Adipocyte (in vitro differentiated cells): ENCODE measurements at regions not wholly inside any gene's neighbourhood (a gene's known extent, or its start where the extent isn't known, plus 50 kb on each side); places are given as distances from the start of the nearest gene placed in this dataset.

Experiments
- DNase-seq: peaks from one replicate; pipeline ENCODE4 v3.0.0-alpha.2; 2015; ENCODE audit warnings: low read depth
- H3K27me3 ChIP-seq: replicated peaks from 2 replicates; pipeline ENCODE4 v1.7.0; 2013; ENCODE audit warnings: mild to moderate bottlenecking, low read length, moderate library complexity; ENCODE audit not compliant: control insufficient read depth, insufficient read depth
- H3K36me3 ChIP-seq: 2 replicates; pipeline ENCODE4 v1.7.0; 2013; ENCODE audit warnings: low read length, mild to moderate bottlenecking, moderate library complexity; ENCODE audit not compliant: control insufficient read depth, insufficient read depth, severe bottlenecking
- H3K4me1 ChIP-seq: 2 replicates; pipeline ENCODE4 v1.7.0; 2013; ENCODE audit warnings: mild to moderate bottlenecking, low read length, moderate library complexity; ENCODE audit not compliant: control insufficient read depth, insufficient read depth
- H3K4me3 ChIP-seq: 2 replicates; pipeline ENCODE4 v1.7.0; 2013; ENCODE audit warnings: mild to moderate bottlenecking, low read length, moderate library complexity
- H3K9ac ChIP-seq: 2 replicates; pipeline ENCODE4 v1.7.0; 2013; ENCODE audit warnings: mild to moderate bottlenecking, low read length, moderate library complexity
- H3K9me3 ChIP-seq: 2 replicates; pipeline ENCODE4 v1.7.0; 2013; ENCODE audit warnings: mild to moderate bottlenecking, low read length, moderate library complexity; ENCODE audit not compliant: control insufficient read depth

DNA sequence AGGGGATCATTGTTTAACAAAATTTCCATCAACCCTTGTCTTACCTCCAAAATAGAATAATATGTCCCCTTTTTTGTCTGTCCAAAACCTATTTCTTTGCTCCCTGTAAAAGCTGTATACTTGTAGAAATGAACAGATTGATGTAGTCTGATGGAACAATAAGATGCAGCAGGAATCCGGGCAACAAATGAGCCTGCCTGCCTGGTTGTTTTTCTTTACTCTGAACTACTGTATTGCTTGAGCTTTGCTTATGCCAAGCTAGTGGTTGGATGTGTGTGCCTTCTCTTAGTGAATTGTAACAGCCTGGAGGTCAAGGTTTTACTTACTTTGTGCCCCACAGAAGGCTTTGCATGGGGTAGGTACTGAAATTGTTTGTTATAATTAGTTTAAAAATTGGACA lies 116.2 kb upstream of the TLL1 start:
- Histone ChIP-seq H3K9ac (no peak overlapping the region), H3K36me3 (no peaks in the 10 kb centered on the region), H3K4me3 (no peak overlapping the region), H3K27me3 (peaks cover 1% of the 10 kb centered on the region), H3K4me1 (no peaks in the 10 kb centered on the region), H3K9me3 (no peaks in the 10 kb centered on the region)
- no peak for DNase-seq

GRCh38 chr4:165757451-165757850 lies 115.6 kb upstream of the TLL1 start:
- Histone ChIP-seq H3K27me3 (no peaks in the 10 kb centered on the region), H3K4me3 (no peak overlapping the region), H3K9ac (no peak overlapping the region), H3K9me3 (no peaks in the 10 kb centered on the region), H3K4me1 (no peaks in the 10 kb centered on the region), H3K36me3 (no peaks in the 10 kb centered on the region)
- no peak for DNase-seq

DNA sequence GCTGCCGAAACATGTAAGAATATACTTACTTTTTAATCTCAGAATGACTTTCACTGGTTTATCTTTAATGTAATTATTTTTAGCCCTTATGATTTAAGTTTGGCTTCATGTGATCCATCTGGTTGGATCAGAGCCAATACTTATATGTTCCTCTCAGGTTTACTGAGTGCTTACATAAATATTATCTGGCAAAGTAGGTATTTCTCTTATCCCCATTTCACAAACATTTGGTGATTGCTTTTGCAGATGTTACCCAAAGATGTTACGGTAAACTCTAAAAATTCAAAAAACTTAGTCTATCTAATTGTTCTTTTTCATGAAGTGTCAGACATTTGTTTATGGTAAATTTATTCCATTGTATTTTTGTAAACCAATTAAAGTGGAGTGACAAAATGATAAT lies 115.0 kb upstream of the TLL1 start:
- Histone ChIP-seq H3K9ac (no peak overlapping the region), H3K27me3 (no peaks in the 10 kb centered on the region), H3K4me1 (peaks cover 2% of the 10 kb centered on the region), H3K4me3 (no peak overlapping the region), H3K9me3 (no peaks in the 10 kb centered on the region), H3K36me3 (no peaks in the 10 kb centered on the region)
- DNase-seq = no peak

DNA sequence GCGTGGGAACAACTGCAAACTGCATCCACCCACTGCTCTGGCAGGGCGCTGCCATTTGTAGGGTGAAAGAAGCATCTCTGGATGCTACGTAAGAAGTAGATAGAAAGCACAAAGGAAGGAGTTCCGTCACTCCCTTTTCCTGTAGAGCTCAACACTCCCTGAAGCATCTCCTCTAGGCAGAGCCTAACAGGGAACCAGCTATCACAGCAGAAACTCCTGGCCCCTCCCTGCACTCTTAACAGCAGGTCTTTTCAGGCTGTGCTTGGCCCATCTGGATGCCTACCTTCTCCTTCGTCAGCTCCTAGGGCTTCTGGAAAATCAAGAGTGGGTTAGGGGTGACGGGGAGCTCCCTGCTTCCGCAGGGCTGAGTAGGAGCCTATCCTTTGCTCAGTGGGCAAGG lies 112.9 kb upstream of the TLL1 start:
- Histone ChIP-seq H3K27me3 (no peaks in the 10 kb centered on the region), H3K4me3 (no peak overlapping the region), H3K4me1 (peaks cover 17% of the 10 kb centered on the region), H3K9me3 (no peaks in the 10 kb centered on the region), H3K36me3 (no peaks in the 10 kb centered on the region), H3K9ac (no peak overlapping the region)
- no peak for DNase-seq

DNA sequence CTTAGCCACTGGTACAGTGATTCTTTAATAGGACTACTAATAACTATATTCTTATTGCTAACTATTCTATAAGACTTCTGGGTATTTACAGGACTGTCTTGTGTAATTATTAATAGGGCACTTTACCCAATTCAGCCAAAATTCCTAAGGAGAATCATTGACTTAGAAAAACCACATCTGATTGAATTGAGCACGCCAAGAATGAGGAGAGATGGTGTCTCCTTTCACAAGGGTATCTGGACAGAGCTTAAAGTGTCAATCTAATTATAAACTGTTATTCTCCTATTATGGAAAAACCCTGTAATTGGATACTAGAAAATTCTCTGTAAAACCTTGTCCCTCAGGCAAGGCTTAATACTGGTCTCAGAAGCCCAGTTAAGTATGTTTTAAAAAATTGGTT lies 111.1 kb upstream of the TLL1 start:
- peaks cover 26% of the 10 kb centered on the region for H3K4me1 ChIP-seq
- no peaks in the 10 kb centered on the region for H3K9me3 ChIP-seq
- no peaks in the 10 kb centered on the region for H3K27me3 ChIP-seq
- no peaks in the 10 kb centered on the region for H3K36me3 ChIP-seq
- no peak overlapping the region for H3K4me3 ChIP-seq
- no peak overlapping the region for H3K9ac ChIP-seq
- no peak for DNase-seq

GRCh38 chr4:165763640-165764039 lies 109.4 kb upstream of the TLL1 start:
- H3K9ac ChIP-seq = no peak overlapping the region
- peak overlapping the region; percentile 36 for H3K4me3 ChIP-seq
- peaks cover 26% of the 10 kb centered on the region for H3K4me1 ChIP-seq
- DNase-seq = no peak
- H3K9me3 ChIP-seq = no peaks in the 10 kb centered on the region
- no peaks in the 10 kb centered on the region for H3K27me3 ChIP-seq
- H3K36me3 ChIP-seq = no peaks in the 10 kb centered on the region

- DNase-seq = no peak
Observed at GRCh38 chr4:165765053-165765452, 108.0 kb upstream of the TLL1 start.

DNA sequence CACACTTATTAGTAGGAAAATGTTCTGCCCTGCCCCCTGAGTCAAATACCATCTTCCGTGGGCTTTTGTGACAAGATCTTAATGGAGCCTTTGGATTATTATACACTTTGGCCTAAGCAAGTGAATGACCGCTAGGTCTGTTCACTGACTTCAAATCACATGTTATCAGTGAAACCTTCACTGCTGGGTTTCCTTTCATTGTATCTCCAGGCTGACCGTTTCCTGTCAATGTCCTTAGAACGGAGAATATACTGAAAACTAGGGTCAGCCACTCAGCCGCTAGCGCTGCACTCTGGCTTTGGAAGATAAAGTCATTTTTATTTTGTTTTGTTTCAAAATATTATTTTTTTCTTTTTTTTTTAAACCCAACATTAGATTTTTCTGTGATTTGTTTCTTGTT lies 107.0 kb upstream of the TLL1 start:
- no peak for DNase-seq
- no peak overlapping the region for H3K4me3 ChIP-seq
- H3K27me3 ChIP-seq = no peaks in the 10 kb centered on the region
- H3K9me3 ChIP-seq = no peaks in the 10 kb centered on the region
- peaks cover 26% of the 10 kb centered on the region for H3K4me1 ChIP-seq
- H3K36me3 ChIP-seq = no peaks in the 10 kb centered on the region
- no peak overlapping the region for H3K9ac ChIP-seq

More at GRCh38 chr4:165765053-165765452, 108.0 kb upstream of the TLL1 start:
- Histone ChIP-seq H3K4me1 (peaks cover 26% of the 10 kb centered on the region), H3K9ac (no peak overlapping the region), H3K27me3 (no peaks in the 10 kb centered on the region), H3K4me3 (no peak overlapping the region), H3K36me3 (no peaks in the 10 kb centered on the region), H3K9me3 (no peaks in the 10 kb centered on the region)

DNA sequence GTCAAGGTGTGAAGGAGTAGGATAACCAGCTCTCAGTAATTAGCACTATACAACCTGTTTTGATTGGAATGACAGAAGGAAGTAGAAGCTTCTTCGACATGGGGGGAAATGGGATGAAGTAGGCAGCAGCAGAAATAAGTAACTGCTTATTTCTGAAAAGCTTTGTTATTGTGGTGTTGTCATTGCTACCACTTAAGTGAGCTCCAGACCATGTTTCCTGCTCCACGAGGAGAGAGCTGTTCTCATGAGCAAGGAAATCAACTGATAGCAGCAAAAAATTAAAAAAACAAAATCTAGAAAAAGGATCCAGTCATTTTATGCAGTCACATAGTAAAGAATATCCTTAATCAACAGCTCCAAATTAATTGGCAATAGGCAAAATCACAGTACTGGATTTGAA lies 106.1 kb upstream of the TLL1 start:
- no peak overlapping the region for H3K4me3 ChIP-seq
- no peaks in the 10 kb centered on the region for H3K36me3 ChIP-seq
- H3K9ac ChIP-seq = no peak overlapping the region
- H3K27me3 ChIP-seq = no peaks in the 10 kb centered on the region
- DNase-seq = no peak
- peaks cover 26% of the 10 kb centered on the region for H3K4me1 ChIP-seq
- no peaks in the 10 kb centered on the region for H3K9me3 ChIP-seq

DNA sequence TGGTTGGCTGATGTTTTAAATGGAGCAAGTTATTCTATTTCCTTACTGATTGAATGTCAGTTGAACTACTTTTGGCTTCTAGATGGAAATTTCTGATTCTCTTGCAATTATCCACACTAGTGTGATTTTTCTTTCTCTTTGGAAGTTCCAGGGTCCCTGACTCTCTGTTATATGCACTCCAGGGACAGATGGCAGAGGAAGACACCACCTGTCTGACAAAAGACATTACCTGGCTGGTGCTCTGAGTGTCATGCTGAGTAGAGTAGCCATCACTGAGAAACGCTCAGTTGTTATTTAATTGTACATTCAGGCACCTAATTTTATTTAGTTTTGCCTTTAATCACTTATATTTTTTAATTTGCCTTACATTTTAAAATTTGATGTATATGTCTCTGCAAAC lies 105.4 kb upstream of the TLL1 start:
- DNase-seq = no peak
- H3K27me3 ChIP-seq = no peaks in the 10 kb centered on the region
- peaks cover 26% of the 10 kb centered on the region for H3K4me1 ChIP-seq
- H3K9me3 ChIP-seq = no peaks in the 10 kb centered on the region
- H3K36me3 ChIP-seq = no peaks in the 10 kb centered on the region
- no peak overlapping the region for H3K4me3 ChIP-seq
- H3K9ac ChIP-seq = no peak overlapping the region

DNA sequence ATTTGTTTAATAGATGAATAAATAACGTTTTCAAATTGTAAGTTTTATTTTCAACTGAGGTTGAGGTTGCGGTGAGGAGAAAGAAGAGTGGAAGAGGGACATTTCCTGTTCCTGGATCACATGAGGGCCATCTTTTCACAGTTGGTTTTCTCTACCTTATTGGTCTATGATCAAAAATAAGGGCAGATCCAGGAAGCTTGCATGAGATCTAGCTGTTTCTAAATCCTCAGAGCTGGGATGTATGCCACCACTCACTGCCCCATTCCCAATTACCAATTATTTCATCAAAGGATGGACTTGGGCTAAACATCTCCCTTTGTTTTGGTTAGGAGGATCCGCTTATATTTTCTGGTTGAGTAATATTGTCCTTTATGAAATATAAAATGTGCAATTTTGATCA lies 104.8 kb upstream of the TLL1 start:
- H3K4me3 ChIP-seq = no peak overlapping the region
- peaks cover 22% of the 10 kb centered on the region for H3K4me1 ChIP-seq
- no peaks in the 10 kb centered on the region for H3K27me3 ChIP-seq
- no peaks in the 10 kb centered on the region for H3K9me3 ChIP-seq
- H3K9ac ChIP-seq = no peak overlapping the region
- no peak for DNase-seq
- no peaks in the 10 kb centered on the region for H3K36me3 ChIP-seq

GRCh38 chr4:165774326-165774725 lies 98.7 kb upstream of the TLL1 start:
- Histone ChIP-seq H3K4me3 (no peak overlapping the region), H3K9me3 (peaks cover 3% of the 10 kb centered on the region), H3K9ac (no peak overlapping the region), H3K27me3 (no peaks in the 10 kb centered on the region), H3K36me3 (no peaks in the 10 kb centered on the region), H3K4me1 (no peaks in the 10 kb centered on the region)
- no peak for DNase-seq
